H7 (cell line): ENCODE measurements at regions not wholly inside any gene's neighbourhood (a gene's known extent, or its start where the extent isn't known, plus 50 kb on each side); places are given as distances from the start of the nearest gene placed in this dataset.
"Not testable (repeated sequence)": the region's sequence is repeated elsewhere in the genome, so short reads cannot be mapped to it uniquely, and the experiment has no call there.

ENCODE experiments used
- DNase-seq: peaks from one replicate; pipeline ENCODE4 v3.0.0; 2012
- H3K27me3 ChIP-seq: 2 replicates; pipeline ENCODE4 v1.6.0; 2011; ENCODE audit warnings: mild to moderate bottlenecking, low read length; ENCODE audit not compliant: control insufficient read depth, insufficient read depth
- H3K36me3 ChIP-seq: replicated peaks from 2 replicates; pipeline ENCODE4 v1.5.1; 2011; ENCODE audit warnings: low read length; ENCODE audit not compliant: control insufficient read depth, insufficient read depth
- H3K4me3 ChIP-seq: 2 replicates; pipeline ENCODE4 v1.5.1; 2011; ENCODE audit warnings: low read depth, mild to moderate bottlenecking, control low read depth, low read length, moderate library complexity; ENCODE audit not compliant: insufficient read depth

GRCh38 chr7:41421056-41421455, 281.8 kb downstream of the INHBA start:
- Histone ChIP-seq H3K4me3 (no peak overlapping the region), H3K36me3 (no peaks in the 10 kb centered on the region), H3K27me3 (no peaks in the 10 kb centered on the region)
- DNase-seq = no peak

- no peak overlapping the region for H3K4me3 ChIP-seq
- H3K27me3 ChIP-seq = no peaks in the 10 kb centered on the region
- no peak for DNase-seq
- H3K36me3 ChIP-seq = no peaks in the 10 kb centered on the region
Observed at GRCh38 chr7:41420421-41420820, 282.5 kb downstream of the INHBA start.

- no peak for DNase-seq
- H3K27me3 ChIP-seq = no peaks in the 10 kb centered on the region
- H3K4me3 ChIP-seq = no peak overlapping the region
- no peaks in the 10 kb centered on the region for H3K36me3 ChIP-seq
Observed at GRCh38 chr7:41418337-41418736, 284.6 kb downstream of the INHBA start.

GRCh38 chr7:41416208-41416595, 286.7 kb downstream of the INHBA start:
- Histone ChIP-seq H3K36me3 (no peaks in the 10 kb centered on the region), H3K27me3 (no peaks in the 10 kb centered on the region), H3K4me3 (no peak overlapping the region)
- no peak for DNase-seq

- DNase-seq = no peak
- no peak overlapping the region for H3K4me3 ChIP-seq
- H3K36me3 ChIP-seq = no peaks in the 10 kb centered on the region
- no peaks in the 10 kb centered on the region for H3K27me3 ChIP-seq
Observed at GRCh38 chr7:41415471-41416207, 287.3 kb downstream of the INHBA start.

- Histone ChIP-seq H3K27me3 (no peaks in the 10 kb centered on the region), H3K4me3 (no peak overlapping the region), H3K36me3 (no peaks in the 10 kb centered on the region)
- no peak for DNase-seq
Observed at GRCh38 chr7:41415051-41415450, 287.8 kb downstream of the INHBA start.

- DNase-seq = no peak
- Histone ChIP-seq H3K36me3 (no peaks in the 10 kb centered on the region), H3K27me3 (no peaks in the 10 kb centered on the region), H3K4me3 (no peak overlapping the region)
Observed at GRCh38 chr7:41404375-41405074, 298.4 kb downstream of the INHBA start.

GRCh38 chr7:41403291-41403690, 299.6 kb downstream of the INHBA start:
- H3K36me3 ChIP-seq = no peaks in the 10 kb centered on the region
- no peak overlapping the region for H3K4me3 ChIP-seq
- DNase-seq = no peak
- H3K27me3 ChIP-seq = no peaks in the 10 kb centered on the region

- DNase-seq = no peak
- no peaks in the 10 kb centered on the region for H3K36me3 ChIP-seq
- no peaks in the 10 kb centered on the region for H3K27me3 ChIP-seq
- no peak overlapping the region for H3K4me3 ChIP-seq
Observed at GRCh38 chr7:41401833-41402232, 301.1 kb downstream of the INHBA start.

GRCh38 chr7:41399171-41399570, 303.7 kb downstream of the INHBA start:
- Histone ChIP-seq H3K4me3 (no peak overlapping the region), H3K36me3 (no peaks in the 10 kb centered on the region), H3K27me3 (no peaks in the 10 kb centered on the region)
- DNase-seq = no peak

- Histone ChIP-seq H3K36me3 (no peaks in the 10 kb centered on the region), H3K27me3 (no peaks in the 10 kb centered on the region), H3K4me3 (no peak overlapping the region)
- DNase-seq = peak; percentile 19
Observed at GRCh38 chr7:41391818-41392217, 311.1 kb downstream of the INHBA start.

- not testable (repeated sequence) for H3K4me3 ChIP-seq, H3K36me3 ChIP-seq, DNase-seq, H3K27me3 ChIP-seq
Observed at GRCh38 chr7:41388933-41389332, 314.0 kb downstream of the INHBA start.

GRCh38 chr7:41385996-41386395, 316.9 kb downstream of the INHBA start:
- DNase-seq = peak; percentile 31

GRCh38 chr7:41384418-41384817, 318.5 kb downstream of the INHBA start:
- no peaks in the 10 kb centered on the region for H3K36me3 ChIP-seq
- H3K27me3 ChIP-seq = no peaks in the 10 kb centered on the region
- no peak for DNase-seq
- H3K4me3 ChIP-seq = no peak overlapping the region

More at GRCh38 chr7:41385996-41386395, 316.9 kb downstream of the INHBA start:
- Histone ChIP-seq H3K4me3 (no peak overlapping the region), H3K36me3 (no peaks in the 10 kb centered on the region), H3K27me3 (no peaks in the 10 kb centered on the region)

GRCh38 chr7:41383596-41383995, 319.3 kb downstream of the INHBA start:
- no peaks in the 10 kb centered on the region for H3K27me3 ChIP-seq
- H3K4me3 ChIP-seq = no peak overlapping the region
- H3K36me3 ChIP-seq = no peaks in the 10 kb centered on the region
- DNase-seq = no peak
